ENCODE measurements at regions not wholly inside any gene's neighbourhood (a gene's known extent, or its start where the extent isn't known, plus 50 kb on each side); places are given as distances from the start of the nearest gene placed in this dataset.
A peak's percentile ranks its signal among the peaks of the same experiment; 100 is the strongest.

DNA sequence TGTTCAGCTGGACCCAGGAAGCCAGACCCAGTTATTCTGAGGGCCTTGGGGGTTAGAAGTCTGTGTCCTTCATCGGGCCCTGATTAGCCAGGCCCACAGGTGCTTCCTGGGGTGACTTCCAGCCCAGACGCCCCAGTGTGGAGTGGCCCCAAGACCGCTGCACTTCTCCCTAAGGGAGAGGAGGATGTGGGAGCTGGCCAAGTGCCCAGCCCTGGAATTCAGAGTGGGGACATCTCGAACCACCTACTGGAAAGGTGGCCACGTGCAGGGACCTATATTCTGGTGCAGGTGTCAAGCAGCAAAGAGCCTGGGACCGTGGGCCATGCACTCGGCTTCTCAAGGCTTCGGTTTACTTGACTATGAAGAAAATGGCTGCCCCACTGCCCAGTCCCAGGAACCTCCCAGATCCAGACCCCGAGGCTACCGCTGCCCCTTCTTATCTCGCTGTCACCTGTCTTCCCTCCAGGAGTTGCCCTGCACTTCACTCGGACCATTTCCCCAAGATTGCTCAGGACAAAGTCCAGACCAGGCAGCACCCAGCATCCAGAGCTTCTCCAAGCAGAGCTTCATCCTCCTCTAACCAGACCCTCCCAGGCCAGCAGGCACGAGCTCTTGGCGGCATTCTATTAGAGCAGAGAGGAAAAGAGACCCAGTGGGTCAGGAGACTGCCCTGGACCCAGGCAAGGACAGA, 142.8 kb upstream of the ID2 start:
- DNase-seq, result no peak
- Histone ChIP-seq H4K12ac (ENCODE audit: low read depth, low read length) (no peak overlapping the region), H3K4me3 (ENCODE audit: low read depth, low read length) (no peak overlapping the region), H3K36me3 (ENCODE audit: control insufficient read depth in 1 of 2, insufficient read depth in 2 of 2, low read length in 2 of 2) (no peaks in the 10 kb centered on the region), H3K9me3 (ENCODE audit: insufficient read depth, low read depth, low read length) (no peaks in the 10 kb centered on the region), H3K4me2 (ENCODE audit: low read length) (peak overlapping the region; percentile 18), H3K79me2 (ENCODE audit: control insufficient read depth, insufficient read depth, low read length, poor library complexity) (peaks cover 13% of the 10 kb centered on the region), H2BK12ac (ENCODE audit: low read length) (peak overlapping the region; percentile 92), H2BK5ac (ENCODE audit: low read depth, low read length, poor library complexity) (peak overlapping the region; percentile 91), H3K27ac (ENCODE audit: low read depth, low read length) (peak overlapping the region; percentile 87), H3K23ac (ENCODE audit: low read length) (no peak overlapping the region), H3K18ac (ENCODE audit: low read length) (peak overlapping the region; percentile 83), H3K79me1 (ENCODE audit: low read length) (peaks cover 69% of the 10 kb centered on the region), H3K4ac (ENCODE audit: low read depth, low read length) (peak overlapping the region; percentile 69), H4K91ac (ENCODE audit: low read depth, low read length) (peak overlapping the region; percentile 96), H3K4me1 (ENCODE audit: control insufficient read depth in 1 of 2, insufficient read depth in 2 of 2, low read length in 2 of 2) (peaks cover 78 to 80% of the 10 kb centered on the region in 2 experiments), H2AFZ (ENCODE audit: insufficient read depth, low read length, poor library complexity) (peak overlapping the region; percentile 15), H3K9ac (ENCODE audit: low read length) (no peak overlapping the region), H3K27me3 (ENCODE audit: insufficient read depth, low read length) (no peaks in the 10 kb centered on the region), H4K8ac (ENCODE audit: low read depth, low read length) (peak overlapping the region; percentile 68), H3K14ac (ENCODE audit: low read length) (peak overlapping the region; percentile 81), H2BK120ac (ENCODE audit: insufficient read depth, low read length, poor library complexity) (peak overlapping the region; percentile 95), H2AK5ac (ENCODE audit: low read length) (peak overlapping the region; percentile 86)
- no CpG with 5 or more reads among the region's 14 CpGs for WGBS (ENCODE audit: extremely low coverage, insufficient coverage, insufficient read length)

DNA sequence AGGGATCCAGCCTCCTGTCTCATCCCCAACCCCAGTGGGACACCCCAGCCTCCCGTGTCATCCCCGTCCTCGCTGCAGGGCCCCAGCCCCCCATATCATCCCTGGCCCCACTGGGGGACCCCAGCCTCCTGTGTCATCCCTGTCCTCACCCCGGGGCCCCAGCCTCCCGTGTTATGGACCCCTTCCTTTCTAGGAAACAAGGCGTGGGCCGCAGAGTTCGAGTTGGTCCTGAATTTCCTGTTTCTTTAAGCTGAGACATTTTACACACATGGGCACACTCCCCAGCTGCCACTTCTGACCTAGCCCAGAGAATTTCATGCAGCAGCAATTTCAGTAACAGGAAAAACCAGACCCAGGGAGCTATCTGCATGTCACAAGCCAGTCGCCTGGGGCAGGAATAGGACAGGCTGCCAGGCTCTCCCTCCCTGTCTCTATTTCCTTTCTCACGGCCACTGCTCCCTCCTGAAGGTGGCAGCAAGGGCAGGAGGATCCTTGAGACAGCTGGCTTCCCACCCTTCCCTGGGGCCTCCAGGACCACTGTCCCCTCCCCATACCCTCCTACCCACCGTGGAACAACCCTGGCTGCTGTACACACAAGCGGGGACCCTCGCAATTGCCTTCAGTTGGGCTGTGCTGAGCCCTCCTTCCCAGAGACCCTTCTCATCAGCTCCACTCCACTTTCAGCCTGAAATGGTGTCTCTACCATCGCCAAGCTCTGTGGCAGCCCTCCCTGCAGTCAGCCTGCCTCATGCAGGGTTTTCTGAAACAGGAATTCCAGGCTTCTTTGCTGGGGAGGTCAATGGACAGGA, 141.9 kb upstream of the ID2 start:
- H3K9ac ChIP-seq (ENCODE audit: low read length), result no peak overlapping the region
- peak overlapping the region; percentile 32 for H2AFZ ChIP-seq (ENCODE audit: insufficient read depth, low read length, poor library complexity)
- DNase-seq, result peak; percentile 98 to 99
- no peak overlapping the region for H3K4me3 ChIP-seq (ENCODE audit: low read depth, low read length)
- no peak overlapping the region for H4K12ac ChIP-seq (ENCODE audit: low read depth, low read length)
- peaks cover 71 to 77% of the 10 kb centered on the region in 2 experiments for H3K4me1 ChIP-seq (ENCODE audit: control insufficient read depth in 1 of 2, insufficient read depth in 2 of 2, low read length in 2 of 2)
- H3K9me3 ChIP-seq (ENCODE audit: insufficient read depth, low read depth, low read length), result no peaks in the 10 kb centered on the region
- H3K27me3 ChIP-seq (ENCODE audit: insufficient read depth, low read length), result no peaks in the 10 kb centered on the region
- peak overlapping the region; percentile 87 for H3K27ac ChIP-seq (ENCODE audit: low read depth, low read length)
- peak overlapping the region; percentile 97 for H4K91ac ChIP-seq (ENCODE audit: low read depth, low read length)
- H3K23ac ChIP-seq (ENCODE audit: low read length), result no peak overlapping the region
- peak overlapping the region; percentile 18 for H3K4me2 ChIP-seq (ENCODE audit: low read length)
- H3K79me1 ChIP-seq (ENCODE audit: low read length), result peaks cover 68% of the 10 kb centered on the region
- H2BK12ac ChIP-seq (ENCODE audit: low read length), result peak overlapping the region; percentile 99
- peak overlapping the region; percentile 87 for H3K18ac ChIP-seq (ENCODE audit: low read length)
- H4K8ac ChIP-seq (ENCODE audit: low read depth, low read length), result peak overlapping the region; percentile 68
- H3K79me2 ChIP-seq (ENCODE audit: control insufficient read depth, insufficient read depth, low read length, poor library complexity), result peaks cover 13% of the 10 kb centered on the region
- no CpG with 5 or more reads among the region's 14 CpGs for WGBS (ENCODE audit: extremely low coverage, insufficient coverage, insufficient read length)
- H3K4ac ChIP-seq (ENCODE audit: low read depth, low read length), result peak overlapping the region; percentile 63
- peak overlapping the region; percentile 97 for H2BK120ac ChIP-seq (ENCODE audit: insufficient read depth, low read length, poor library complexity)
- H2BK5ac ChIP-seq (ENCODE audit: low read depth, low read length, poor library complexity), result peak overlapping the region; percentile 91
- H2AK5ac ChIP-seq (ENCODE audit: low read length), result peak overlapping the region; percentile 86
- H3K14ac ChIP-seq (ENCODE audit: low read length), result peak overlapping the region; percentile 84
- no peaks in the 10 kb centered on the region for H3K36me3 ChIP-seq (ENCODE audit: control insufficient read depth in 1 of 2, insufficient read depth in 2 of 2, low read length in 2 of 2)

DNA sequence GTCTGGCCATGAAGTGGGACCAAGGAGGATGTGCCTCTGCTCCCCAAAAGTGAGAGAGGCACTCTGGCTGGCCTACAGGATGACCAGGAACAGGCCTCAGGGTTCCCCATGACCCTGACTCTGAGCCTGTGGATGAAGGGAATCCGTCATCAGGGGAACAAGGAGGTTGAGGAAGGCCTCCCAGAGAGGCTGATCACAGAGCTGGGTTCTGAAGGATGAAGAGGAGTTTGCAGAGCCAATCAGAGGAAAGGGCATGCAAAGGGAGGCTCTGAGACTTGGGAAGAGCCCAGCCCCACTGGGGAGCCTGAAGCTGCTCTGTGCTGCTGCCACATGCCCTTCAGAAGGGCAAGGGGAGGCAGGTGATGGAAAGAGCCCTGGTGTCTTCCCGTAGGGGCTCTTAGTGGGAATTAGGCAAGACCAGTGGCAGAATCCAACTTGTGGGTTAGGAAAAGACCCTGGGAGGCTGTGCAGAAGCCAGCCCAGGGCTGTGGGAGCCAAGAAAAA, 141.3 kb upstream of the ID2 start:
- H3K4ac ChIP-seq (ENCODE audit: low read depth, low read length), result peak overlapping the region; percentile 48
- no peak for DNase-seq
- H3K23ac ChIP-seq (ENCODE audit: low read length), result no peak overlapping the region
- H4K8ac ChIP-seq (ENCODE audit: low read depth, low read length), result peak overlapping the region; percentile 63
- peak overlapping the region; percentile 69 for H2AK5ac ChIP-seq (ENCODE audit: low read length)
- H2AFZ ChIP-seq (ENCODE audit: insufficient read depth, low read length, poor library complexity), result peak overlapping the region; percentile 32
- peak overlapping the region; percentile 87 for H3K18ac ChIP-seq (ENCODE audit: low read length)
- H3K79me2 ChIP-seq (ENCODE audit: control insufficient read depth, insufficient read depth, low read length, poor library complexity), result peaks cover 11% of the 10 kb centered on the region
- H4K12ac ChIP-seq (ENCODE audit: low read depth, low read length), result no peak overlapping the region
- no peaks in the 10 kb centered on the region for H3K36me3 ChIP-seq (ENCODE audit: control insufficient read depth in 1 of 2, insufficient read depth in 2 of 2, low read length in 2 of 2)
- peak overlapping the region; percentile 85 for H2BK5ac ChIP-seq (ENCODE audit: low read depth, low read length, poor library complexity)
- H3K9me3 ChIP-seq (ENCODE audit: insufficient read depth, low read depth, low read length), result no peaks in the 10 kb centered on the region
- no peaks in the 10 kb centered on the region for H3K27me3 ChIP-seq (ENCODE audit: insufficient read depth, low read length)
- peak overlapping the region; percentile 84 for H3K14ac ChIP-seq (ENCODE audit: low read length)
- H3K4me3 ChIP-seq (ENCODE audit: low read depth, low read length), result no peak overlapping the region
- no CpG with 5 or more reads among the region's 2 CpGs for WGBS (ENCODE audit: extremely low coverage, insufficient coverage, insufficient read length)
- H4K91ac ChIP-seq (ENCODE audit: low read depth, low read length), result peak overlapping the region; percentile 97
- H3K79me1 ChIP-seq (ENCODE audit: low read length), result peaks cover 64% of the 10 kb centered on the region
- peak overlapping the region; percentile 97 for H2BK120ac ChIP-seq (ENCODE audit: insufficient read depth, low read length, poor library complexity)
- peak overlapping the region; percentile 99 for H2BK12ac ChIP-seq (ENCODE audit: low read length)
- peaks cover 64 to 70% of the 10 kb centered on the region in 2 experiments for H3K4me1 ChIP-seq (ENCODE audit: control insufficient read depth in 1 of 2, insufficient read depth in 2 of 2, low read length in 2 of 2)
- H3K4me2 ChIP-seq (ENCODE audit: low read length), result no peak overlapping the region
- peak overlapping the region; percentile 57 for H3K27ac ChIP-seq (ENCODE audit: low read depth, low read length)
- H3K9ac ChIP-seq (ENCODE audit: low read length), result no peak overlapping the region

DNA sequence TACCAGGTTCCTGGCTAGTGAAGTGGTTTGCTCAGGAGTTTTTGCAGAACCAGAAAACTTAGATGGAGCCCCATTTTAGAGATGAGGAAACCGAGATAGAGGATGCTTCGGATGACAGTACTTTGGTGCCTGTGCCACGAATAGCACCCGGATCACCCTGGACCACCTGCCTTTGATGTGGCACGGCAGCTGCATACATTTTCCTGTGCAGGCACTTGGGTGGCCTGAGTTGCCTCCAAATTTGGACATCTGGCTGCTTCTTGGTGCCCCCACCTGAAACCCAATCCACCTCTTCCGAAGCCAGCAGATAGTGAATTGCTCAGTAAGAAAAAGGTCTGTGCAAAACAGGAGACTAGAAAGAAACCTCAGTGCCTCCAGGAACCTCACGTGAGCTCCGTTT, 140.6 kb upstream of the ID2 start:
- Histone ChIP-seq H3K23ac (ENCODE audit: low read length) (no peak overlapping the region), H2BK5ac (ENCODE audit: low read depth, low read length, poor library complexity) (no peak overlapping the region), H2AFZ (ENCODE audit: insufficient read depth, low read length, poor library complexity) (no peak overlapping the region), H3K14ac (ENCODE audit: low read length) (no peak overlapping the region), H4K8ac (ENCODE audit: low read depth, low read length) (no peak overlapping the region), H2BK12ac (ENCODE audit: low read length) (peak overlapping the region; percentile 1), H3K79me1 (ENCODE audit: low read length) (peaks cover 62% of the 10 kb centered on the region), H3K4me2 (ENCODE audit: low read length) (no peak overlapping the region), H3K27me3 (ENCODE audit: insufficient read depth, low read length) (no peaks in the 10 kb centered on the region), H2BK120ac (ENCODE audit: insufficient read depth, low read length, poor library complexity) (no peak overlapping the region), H3K36me3 (ENCODE audit: control insufficient read depth in 1 of 2, insufficient read depth in 2 of 2, low read length in 2 of 2) (no peaks in the 10 kb centered on the region), H3K79me2 (ENCODE audit: control insufficient read depth, insufficient read depth, low read length, poor library complexity) (peaks cover 11% of the 10 kb centered on the region), H4K91ac (ENCODE audit: low read depth, low read length) (peak overlapping the region; percentile 97), H4K12ac (ENCODE audit: low read depth, low read length) (no peak overlapping the region), H3K18ac (ENCODE audit: low read length) (no peak overlapping the region), H3K9ac (ENCODE audit: low read length) (no peak overlapping the region), H3K9me3 (ENCODE audit: insufficient read depth, low read depth, low read length) (no peaks in the 10 kb centered on the region), H3K4me3 (ENCODE audit: low read depth, low read length) (no peak overlapping the region), H2AK5ac (ENCODE audit: low read length) (peak overlapping the region; percentile 39), H3K4me1 (ENCODE audit: control insufficient read depth in 1 of 2, insufficient read depth in 2 of 2, low read length in 2 of 2) (peaks cover 58 to 64% of the 10 kb centered on the region in 2 experiments), H3K4ac (ENCODE audit: low read depth, low read length) (no peak overlapping the region), H3K27ac (ENCODE audit: low read depth, low read length) (no peak overlapping the region)
- DNase-seq, result no peak
- WGBS (ENCODE audit: extremely low coverage, insufficient coverage, insufficient read length), result no CpG with 5 or more reads among the region's 8 CpGs

Measured in trophoblast cell (in vitro differentiated cells and primary cell).